Keratinocyte (primary cell): ENCODE measurements at regions not wholly inside any gene's neighbourhood (a gene's known extent, or its start where the extent isn't known, plus 50 kb on each side); places are given as distances from the start of the nearest gene placed in this dataset.

Source experiments
- DNase-seq: peaks from one replicate; pipeline ENCODE4 v3.0.0-alpha.2; 2011; ENCODE audit warnings: low read depth, missing footprints, low spot score
- FAIRE-seq: peaks from 2 replicates; lab custom pipeline; 2011; peaks lifted over from hg19 to GRCh38; lab: Jason Lieb, UNC
- H2AFZ ChIP-seq: 2 replicates; pipeline ENCODE4 v1.6.0; 2012; ENCODE audit warnings: low read length, control low read depth, inconsistent platforms; ENCODE audit not compliant: control insufficient read depth
- H3K27ac ChIP-seq: 2 replicates; pipeline ENCODE4 v1.5.1; 2011; ENCODE audit warnings: low read length; ENCODE audit not compliant: control insufficient read depth, insufficient read depth
- H3K27me3 ChIP-seq: 3 replicates; pipeline ENCODE4 v1.6.0; 2011; ENCODE audit warnings: low read length; ENCODE audit not compliant: control insufficient read depth, insufficient read depth; ENCODE audit errors: extremely low read depth
- H3K36me3 ChIP-seq, 2 experiments: 2 replicates in 1 of 2; 3 replicates in 1 of 2; pipeline ENCODE4 v1.5.1; 2011; ENCODE audit warnings: low read length in 2 of 2, mild to moderate bottlenecking in 1 of 2; ENCODE audit not compliant: control insufficient read depth in 2 of 2, insufficient read depth in 2 of 2; ENCODE audit errors: extremely low read depth in 1 of 2
- H3K4me1 ChIP-seq: 3 replicates; pipeline ENCODE4 v1.5.1; 2011; ENCODE audit warnings: low read length; ENCODE audit not compliant: control insufficient read depth, insufficient read depth; ENCODE audit errors: extremely low read depth
- H3K4me2 ChIP-seq: 3 replicates; pipeline ENCODE4 v1.6.0; 2011; ENCODE audit warnings: low read depth, low read length; ENCODE audit not compliant: control insufficient read depth, insufficient read depth; ENCODE audit errors: extremely low read depth
- H3K4me3 ChIP-seq, 3 experiments: fragments of 200-600 bp in 1 of 3; sonication (generic) in 1 of 3; 2 replicates in 2 of 3; 3 replicates in 1 of 3; pipeline ENCODE4 v1.5.1; 2011 to 2016; ENCODE audit warnings: low read length in 3 of 3, mild to moderate bottlenecking in 3 of 3, control low read depth in 2 of 3, inconsistent platforms in 1 of 3, low read depth in 1 of 3, mixed read lengths in 1 of 3, mixed run types in 1 of 3, moderate library complexity in 1 of 3; ENCODE audit not compliant: control insufficient read depth in 2 of 3, insufficient read depth in 2 of 3; ENCODE audit errors: extremely low read depth in 1 of 3
- H3K79me2 ChIP-seq: 2 replicates; pipeline ENCODE4 v1.6.0; 2012; ENCODE audit warnings: low read length; ENCODE audit not compliant: control insufficient read depth, insufficient read depth
- H3K9ac ChIP-seq: 3 replicates; pipeline ENCODE4 v1.6.0; 2011; ENCODE audit warnings: low read length; ENCODE audit not compliant: control insufficient read depth, insufficient read depth; ENCODE audit errors: extremely low read depth
- H3K9me1 ChIP-seq: 3 replicates; pipeline ENCODE4 v1.6.0; 2011; ENCODE audit warnings: low read length; ENCODE audit not compliant: control insufficient read depth, insufficient read depth; ENCODE audit errors: extremely low read depth
- H3K9me3 ChIP-seq: 2 replicates; pipeline ENCODE4 v1.5.1; 2012; ENCODE audit warnings: low read depth, low read length; ENCODE audit not compliant: control insufficient read depth
- H4K20me1 ChIP-seq: 3 replicates; pipeline ENCODE4 v1.6.0; 2011; ENCODE audit warnings: low read length; ENCODE audit not compliant: control insufficient read depth, insufficient read depth; ENCODE audit errors: extremely low read depth
- CTCF ChIP-seq, 3 experiments: IDR thresholded peaks in 1 of 3; conservative IDR thresholded peaks in 1 of 3; optimal IDR thresholded peaks in 1 of 3; 2 replicates in 2 of 3; 3 replicates in 1 of 3; pipeline versions ENCODE3 to v1.5.1; 2011; ENCODE audit warnings: low read length in 3 of 3, mild to moderate bottlenecking in 3 of 3, moderate library complexity in 2 of 3, control low read depth in 1 of 3, inconsistent platforms in 1 of 3; ENCODE audit not compliant: insufficient read depth in 2 of 3; ENCODE audit errors: extremely low read depth in 1 of 3
- EZH2 ChIP-seq: IDR thresholded peaks from one replicate; pipeline ENCODE4 v1.6.1; 2012; ENCODE audit warnings: inconsistent platforms, mild to moderate bottlenecking, low read length, moderate library complexity
- dilution Hi-C: fragments of 300-500 bp; cut with MboI; formaldehyde crosslinking; loops from one replicate; pipeline ENCODE4 v1.7.0; 2020; ENCODE audit warnings: low sequenced_read_pairs; ENCODE audit not compliant: extremely low pct_ligation_motif_present

GRCh38 chr15:77867266-77868047 is 210.1 kb downstream of the TBC1D2B start:
- dilution Hi-C loops, result no loop called here
- Histone ChIP-seq H3K4me2 (no peak overlapping the region), H3K9me1 (no peaks in the 10 kb centered on the region), H3K27ac (no peak overlapping the region), H3K79me2 (no peaks in the 10 kb centered on the region), H2AFZ (no peak overlapping the region), H3K9ac (no peak overlapping the region), H3K4me1 (no peaks in the 10 kb centered on the region), H3K36me3 (no peaks in the 10 kb centered on the region), H3K27me3 (peaks cover 5% of the 10 kb centered on the region), H3K4me3 (no peak overlapping the region), H3K9me3 (no peaks in the 10 kb centered on the region), H4K20me1 (no peaks in the 10 kb centered on the region)
- TF ChIP-seq CTCF (optimal IDR thresholded peaks at IDR 0.05 in 1 of 3, IDR thresholded peaks at IDR 0.05 in 1 of 3, conservative IDR thresholded peaks at IDR 0.05 in 1 of 3; ENCODE audit: extremely low read depth in 1 of 3, insufficient read depth in 2 of 3, low read length in 3 of 3) (no peak), EZH2 (no peak)
- DNase-seq (no peak), FAIRE-seq (no peak)

- TF ChIP-seq EZH2, result no peak
- TF ChIP-seq CTCF (optimal IDR thresholded peaks at IDR 0.05 in 1 of 3, IDR thresholded peaks at IDR 0.05 in 1 of 3, conservative IDR thresholded peaks at IDR 0.05 in 1 of 3; ENCODE audit: extremely low read depth in 1 of 3, insufficient read depth in 2 of 3, low read length in 3 of 3), result no peak
- H3K9ac ChIP-seq, result no peak overlapping the region
- no peak overlapping the region for H3K4me2 ChIP-seq
- no peaks in the 10 kb centered on the region for H3K36me3 ChIP-seq
- H3K4me1 ChIP-seq, result no peaks in the 10 kb centered on the region
- H3K9me1 ChIP-seq, result no peaks in the 10 kb centered on the region
- no peaks in the 10 kb centered on the region for H3K79me2 ChIP-seq
- no peak overlapping the region for H2AFZ ChIP-seq
- dilution Hi-C loops, result no loop called here
- no peak for DNase-seq
- H3K4me3 ChIP-seq, result no peak overlapping the region
- H3K9me3 ChIP-seq, result no peaks in the 10 kb centered on the region
- H3K27ac ChIP-seq, result no peak overlapping the region
- H4K20me1 ChIP-seq, result no peaks in the 10 kb centered on the region
- H3K27me3 ChIP-seq, result peaks cover 6% of the 10 kb centered on the region
- no peak for FAIRE-seq
These were observed 210.8 kb downstream of the TBC1D2B start for GRCh38 chr15:77866596-77867125.
